ENCODE measurements at regions not wholly inside any gene's neighbourhood (a gene's known extent, or its start where the extent isn't known, plus 50 kb on each side); places are given as distances from the start of the nearest gene placed in this dataset.

GRCh38 chr1:80918380-80918779 lies 882.4 kb upstream of the ADGRL2 start:
- H3K9me3 ChIP-seq (ENCODE audit: insufficient read depth, low read length) = no peaks in the 10 kb centered on the region
- DNase-seq (ENCODE audit: low read depth, low spot score) = no peak
- TF ChIP-seq ZNF274 (IDR thresholded peaks at IDR 0.05; ENCODE audit: low read depth, low read length) = no peak
- no peak for TF ChIP-seq SUZ12 (IDR thresholded peaks at IDR 0.05; ENCODE audit: extremely low read depth, insufficient read depth, insufficient read length)
- TF ChIP-seq YY1 (IDR thresholded peaks at IDR 0.05; ENCODE audit: insufficient read depth, insufficient read length) = no peak

DNA sequence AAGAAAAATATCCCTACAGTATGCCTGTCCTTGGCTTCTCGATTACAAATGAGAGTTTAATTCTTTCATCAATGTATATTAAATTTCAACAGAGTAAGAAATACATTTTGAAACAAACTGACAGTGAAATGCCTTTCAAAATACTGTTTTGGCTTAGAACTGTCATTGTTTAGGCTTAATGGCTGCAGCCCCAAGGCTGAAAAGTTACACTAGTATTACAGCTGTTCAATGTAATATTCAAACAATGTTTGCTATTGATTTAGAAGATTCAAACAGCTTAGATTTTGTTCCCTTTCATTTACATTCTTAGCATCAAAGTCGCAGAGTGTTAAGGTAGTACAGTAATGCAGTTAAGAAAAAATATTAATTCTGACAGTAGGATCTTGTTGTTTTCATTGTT lies 882.9 kb upstream of the ADGRL2 start:
- Histone ChIP-seq H3K9me3 (ENCODE audit: insufficient read depth, low read length) (no peaks in the 10 kb centered on the region), H3K4me3 (ENCODE audit: insufficient read length, low read depth) (no peak overlapping the region), H3K9ac (ENCODE audit: insufficient read length, low read depth) (no peak overlapping the region), H3K36me3 (ENCODE audit: insufficient read depth, insufficient read length, low read length) (no peaks in the 10 kb centered on the region), H3K4me1 (ENCODE audit: insufficient read depth, insufficient read length) (no peaks in the 10 kb centered on the region), H3K27me3 (ENCODE audit: insufficient read depth, insufficient read length) (no peaks in the 10 kb centered on the region)
- DNase-seq (ENCODE audit: low read depth, low spot score) = no peak
- TF ChIP-seq YY1 (IDR thresholded peaks at IDR 0.05; ENCODE audit: insufficient read depth, insufficient read length) (no peak), ZNF274 (IDR thresholded peaks at IDR 0.05; ENCODE audit: low read depth, low read length) (no peak), SUZ12 (IDR thresholded peaks at IDR 0.05; ENCODE audit: extremely low read depth, insufficient read depth, insufficient read length) (no peak)

More at GRCh38 chr1:80918380-80918779, 882.4 kb upstream of the ADGRL2 start:
- H3K4me1 ChIP-seq (ENCODE audit: insufficient read depth, insufficient read length) = no peaks in the 10 kb centered on the region
- H3K4me3 ChIP-seq (ENCODE audit: insufficient read length, low read depth) = no peak overlapping the region
- no peaks in the 10 kb centered on the region for H3K36me3 ChIP-seq (ENCODE audit: insufficient read depth, insufficient read length, low read length)
- no peak overlapping the region for H3K9ac ChIP-seq (ENCODE audit: insufficient read length, low read depth)
- H3K27me3 ChIP-seq (ENCODE audit: insufficient read depth, insufficient read length) = no peaks in the 10 kb centered on the region

- DNase-seq (ENCODE audit: low read depth, low spot score) = no peak
- H3K9me3 ChIP-seq (ENCODE audit: insufficient read depth, low read length) = no peaks in the 10 kb centered on the region
- H3K4me1 ChIP-seq (ENCODE audit: insufficient read depth, insufficient read length) = no peaks in the 10 kb centered on the region
- no peak overlapping the region for H3K4me3 ChIP-seq (ENCODE audit: insufficient read length, low read depth)
- no peak overlapping the region for H3K9ac ChIP-seq (ENCODE audit: insufficient read length, low read depth)
- TF ChIP-seq SUZ12 (IDR thresholded peaks at IDR 0.05; ENCODE audit: extremely low read depth, insufficient read depth, insufficient read length) = no peak
- H3K36me3 ChIP-seq (ENCODE audit: insufficient read depth, insufficient read length, low read length) = no peaks in the 10 kb centered on the region
- no peaks in the 10 kb centered on the region for H3K27me3 ChIP-seq (ENCODE audit: insufficient read depth, insufficient read length)
Observed at GRCh38 chr1:80917225-80917624, 883.5 kb upstream of the ADGRL2 start.

DNA sequence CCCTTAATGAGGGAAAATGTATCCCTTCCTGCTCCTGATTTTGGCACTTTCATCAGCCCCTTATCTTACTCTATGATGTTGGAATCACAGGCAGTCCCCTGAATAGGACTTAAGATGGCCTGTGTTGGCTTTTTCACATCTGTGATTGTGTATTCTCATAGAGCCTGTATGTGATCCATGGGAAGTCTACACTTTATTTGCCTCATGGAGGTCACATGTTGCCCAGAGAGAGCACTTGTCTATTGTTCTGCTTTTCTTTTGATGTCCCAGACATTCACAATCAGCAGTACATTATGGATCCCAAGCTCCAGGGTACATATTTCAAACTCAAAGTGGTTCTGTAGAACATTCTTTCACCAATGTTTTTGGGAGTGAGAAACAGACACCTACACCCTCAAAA lies 885.2 kb upstream of the ADGRL2 start:
- DNase-seq (ENCODE audit: low read depth, low spot score) = no peak
- no peaks in the 10 kb centered on the region for H3K27me3 ChIP-seq (ENCODE audit: insufficient read depth, insufficient read length)
- no peak for TF ChIP-seq ZNF274 (IDR thresholded peaks at IDR 0.05; ENCODE audit: low read depth, low read length)
- TF ChIP-seq SUZ12 (IDR thresholded peaks at IDR 0.05; ENCODE audit: extremely low read depth, insufficient read depth, insufficient read length) = no peak
- no peak for TF ChIP-seq YY1 (IDR thresholded peaks at IDR 0.05; ENCODE audit: insufficient read depth, insufficient read length)
- no peak overlapping the region for H3K9ac ChIP-seq (ENCODE audit: insufficient read length, low read depth)
- no peaks in the 10 kb centered on the region for H3K9me3 ChIP-seq (ENCODE audit: insufficient read depth, low read length)
- no peak overlapping the region for H3K4me3 ChIP-seq (ENCODE audit: insufficient read length, low read depth)
- no peaks in the 10 kb centered on the region for H3K36me3 ChIP-seq (ENCODE audit: insufficient read depth, insufficient read length, low read length)
- no peaks in the 10 kb centered on the region for H3K4me1 ChIP-seq (ENCODE audit: insufficient read depth, insufficient read length)

GRCh38 chr1:80910426-80910825 lies 890.3 kb upstream of the ADGRL2 start:
- H3K4me1 ChIP-seq (ENCODE audit: insufficient read depth, insufficient read length) = no peaks in the 10 kb centered on the region
- no peaks in the 10 kb centered on the region for H3K9me3 ChIP-seq (ENCODE audit: insufficient read depth, low read length)
- no peak for DNase-seq (ENCODE audit: low read depth, low spot score)
- H3K9ac ChIP-seq (ENCODE audit: insufficient read length, low read depth) = no peak overlapping the region
- no peaks in the 10 kb centered on the region for H3K36me3 ChIP-seq (ENCODE audit: insufficient read depth, insufficient read length, low read length)
- H3K27me3 ChIP-seq (ENCODE audit: insufficient read depth, insufficient read length) = no peaks in the 10 kb centered on the region
- TF ChIP-seq SUZ12 (IDR thresholded peaks at IDR 0.05; ENCODE audit: extremely low read depth, insufficient read depth, insufficient read length) (no peak), ZNF274 (IDR thresholded peaks at IDR 0.05; ENCODE audit: low read depth, low read length) (no peak), YY1 (IDR thresholded peaks at IDR 0.05; ENCODE audit: insufficient read depth, insufficient read length) (no peak)
- H3K4me3 ChIP-seq (ENCODE audit: insufficient read length, low read depth) = no peak overlapping the region

DNA sequence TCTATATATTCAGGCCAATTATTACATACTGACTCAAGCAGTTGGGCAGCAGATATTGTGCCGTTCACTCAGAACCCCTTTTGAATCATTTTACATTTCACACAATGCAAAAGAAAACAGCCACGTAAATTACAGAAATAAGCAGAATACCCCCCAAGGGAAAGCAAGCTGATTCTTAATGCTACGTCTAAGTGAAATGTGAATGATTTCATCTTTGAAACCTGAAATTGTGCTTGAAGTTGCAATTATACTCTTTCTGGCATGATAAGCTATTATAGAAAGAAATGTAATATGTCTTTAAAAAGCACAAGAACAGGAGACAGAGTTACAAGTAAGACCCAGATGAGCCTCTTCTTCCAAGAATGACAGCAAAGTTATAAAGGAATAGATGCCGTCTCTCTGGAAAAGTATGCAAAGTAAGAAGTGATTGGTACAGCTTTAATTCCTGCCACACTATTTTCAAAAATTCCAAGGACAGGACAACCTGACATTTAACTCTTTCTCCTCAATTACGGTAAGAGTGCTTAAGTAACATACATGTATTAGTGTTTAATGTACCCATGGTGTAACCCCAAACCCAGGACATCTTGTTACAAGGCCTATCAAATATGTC lies 891.5 kb upstream of the ADGRL2 start:
- no peak overlapping the region for H3K4me3 ChIP-seq (ENCODE audit: insufficient read length, low read depth)
- H3K4me1 ChIP-seq (ENCODE audit: insufficient read depth, insufficient read length) = no peaks in the 10 kb centered on the region
- H3K9ac ChIP-seq (ENCODE audit: insufficient read length, low read depth) = no peak overlapping the region
- TF ChIP-seq YY1 (IDR thresholded peaks at IDR 0.05; ENCODE audit: insufficient read depth, insufficient read length) (no peak), ZNF274 (IDR thresholded peaks at IDR 0.05; ENCODE audit: low read depth, low read length) (no peak), SUZ12 (IDR thresholded peaks at IDR 0.05; ENCODE audit: extremely low read depth, insufficient read depth, insufficient read length) (no peak)
- no peaks in the 10 kb centered on the region for H3K9me3 ChIP-seq (ENCODE audit: insufficient read depth, low read length)
- no peaks in the 10 kb centered on the region for H3K36me3 ChIP-seq (ENCODE audit: insufficient read depth, insufficient read length, low read length)
- H3K27me3 ChIP-seq (ENCODE audit: insufficient read depth, insufficient read length) = no peaks in the 10 kb centered on the region
- no peak for DNase-seq (ENCODE audit: low read depth, low spot score)

GRCh38 chr1:80896781-80897356 lies 903.9 kb upstream of the ADGRL2 start:
- no peak for DNase-seq (ENCODE audit: low read depth, low spot score)
- no peaks in the 10 kb centered on the region for H3K27me3 ChIP-seq (ENCODE audit: insufficient read depth, insufficient read length)
- H3K4me3 ChIP-seq (ENCODE audit: insufficient read length, low read depth) = no peak overlapping the region
- TF ChIP-seq YY1 (IDR thresholded peaks at IDR 0.05; ENCODE audit: insufficient read depth, insufficient read length) = no peak
- TF ChIP-seq SUZ12 (IDR thresholded peaks at IDR 0.05; ENCODE audit: extremely low read depth, insufficient read depth, insufficient read length) = no peak
- TF ChIP-seq ZNF274 (IDR thresholded peaks at IDR 0.05; ENCODE audit: low read depth, low read length) = no peak
- H3K9ac ChIP-seq (ENCODE audit: insufficient read length, low read depth) = no peak overlapping the region
- no peaks in the 10 kb centered on the region for H3K36me3 ChIP-seq (ENCODE audit: insufficient read depth, insufficient read length, low read length)
- no peaks in the 10 kb centered on the region for H3K4me1 ChIP-seq (ENCODE audit: insufficient read depth, insufficient read length)
- H3K9me3 ChIP-seq (ENCODE audit: insufficient read depth, low read length) = no peaks in the 10 kb centered on the region
